Left ventricle myocardium inferior (tissue), 1 donor: ENCODE measurements at regions not wholly inside any gene's neighbourhood (a gene's known extent, or its start where the extent isn't known, plus 50 kb on each side); places are given as distances from the start of the nearest gene placed in this dataset.

ENCODE experiments used
- DNase-seq: peaks from one replicate; pipeline ENCODE4 v3.0.0-alpha.2; 2020
- H3K27ac ChIP-seq: fragments of 200-600 bp; replicated peaks from 2 replicates; pipeline ENCODE4 v1.8.0; 2021
- H3K27me3 ChIP-seq: fragments of 200-600 bp; 2 replicates; pipeline ENCODE4 v1.8.0; 2021; ENCODE audit warnings: low read depth
- H3K36me3 ChIP-seq: fragments of 200-600 bp; 2 replicates; pipeline ENCODE4 v1.8.0; 2021
- H3K4me1 ChIP-seq: fragments of 200-600 bp; 2 replicates; pipeline ENCODE4 v1.8.0; 2021
- H3K4me3 ChIP-seq: fragments of 200-600 bp; 2 replicates; pipeline ENCODE4 v1.8.0; 2021; ENCODE audit warnings: mild to moderate bottlenecking, moderate library complexity
- H3K9me3 ChIP-seq: fragments of 200-600 bp; replicated peaks from 2 replicates; pipeline ENCODE4 v1.8.0; 2021
- CTCF ChIP-seq: fragments of 200-600 bp; IDR thresholded peaks from 2 replicates; pipeline ENCODE4 v1.8.0; 2021; ENCODE audit warnings: antibody characterized with exemption, mild to moderate bottlenecking, borderline replicate concordance
- intact Hi-C: fragments of 100-400 bp; cut with micrococcal nuclease; formaldehyde crosslinking; loops from one replicate; pipeline ENCODE4 v1.11.0; 2022
- donor health status: DM: no; HTN: yes; CAD: no; lungs with severe emphysema.

GRCh38 chr1:170296642-170297041 is 150.9 kb downstream of the NTMT2 start:
- H3K27ac ChIP-seq: no peak overlapping the region
- no peaks in the 10 kb centered on the region for H3K27me3 ChIP-seq
- no peaks in the 10 kb centered on the region for H3K36me3 ChIP-seq
- no peak for TF ChIP-seq CTCF
- DNase-seq: no peak
- H3K4me3 ChIP-seq: no peak overlapping the region
- intact Hi-C loops: no loop called here
- peaks cover 16% of the 10 kb centered on the region for H3K9me3 ChIP-seq
- H3K4me1 ChIP-seq: no peaks in the 10 kb centered on the region

- DNase-seq: no peak
- Histone ChIP-seq H3K9me3 (peaks cover 10% of the 10 kb centered on the region), H3K4me3 (no peak overlapping the region), H3K4me1 (peaks cover 5% of the 10 kb centered on the region), H3K27me3 (no peaks in the 10 kb centered on the region), H3K36me3 (no peaks in the 10 kb centered on the region), H3K27ac (no peak overlapping the region)
- intact Hi-C loops: no loop called here
- no peak for TF ChIP-seq CTCF
These were observed 155.8 kb downstream of the NTMT2 start for GRCh38 chr1:170301596-170301995.

- no peaks in the 10 kb centered on the region for H3K27me3 ChIP-seq
These were observed 157.3 kb downstream of the NTMT2 start for GRCh38 chr1:170303034-170303433.

GRCh38 chr1:170305777-170306512 is 160.2 kb downstream of the NTMT2 start:
- H3K27ac ChIP-seq: peak overlapping the region; percentile 24
- H3K4me3 ChIP-seq: no peak overlapping the region
- H3K4me1 ChIP-seq: peaks cover 11% of the 10 kb centered on the region
- no peaks in the 10 kb centered on the region for H3K36me3 ChIP-seq
- DNase-seq: no peak
- no peak for TF ChIP-seq CTCF
- intact Hi-C loops: no loop called here
- no peaks in the 10 kb centered on the region for H3K27me3 ChIP-seq
- H3K9me3 ChIP-seq: no peaks in the 10 kb centered on the region

More at GRCh38 chr1:170303034-170303433, 157.3 kb downstream of the NTMT2 start:
- no peak overlapping the region for H3K27ac ChIP-seq
- DNase-seq: no peak
- no peak overlapping the region for H3K4me3 ChIP-seq
- H3K36me3 ChIP-seq: no peaks in the 10 kb centered on the region
- TF ChIP-seq CTCF: no peak
- H3K9me3 ChIP-seq: no peaks in the 10 kb centered on the region
- peaks cover 11% of the 10 kb centered on the region for H3K4me1 ChIP-seq
- intact Hi-C loops: no loop called here

- no peak for TF ChIP-seq CTCF
- Histone ChIP-seq H3K9me3 (no peaks in the 10 kb centered on the region), H3K4me1 (peaks cover 11% of the 10 kb centered on the region), H3K36me3 (no peaks in the 10 kb centered on the region), H3K4me3 (no peak overlapping the region), H3K27me3 (no peaks in the 10 kb centered on the region), H3K27ac (peak overlapping the region; percentile 24)
- intact Hi-C loops: no loop called here
- no peak for DNase-seq
These were observed 160.8 kb downstream of the NTMT2 start for GRCh38 chr1:170306513-170306910.
